Stimulated activated CD4-positive, alpha-beta T cell treated with anti-CD3 and anti-CD28 coated beads, Interleukin-15, amount 100 ng/mL, for 48 hours (primary cell): ENCODE measurements at regions not wholly inside any gene's neighbourhood (a gene's known extent, or its start where the extent isn't known, plus 50 kb on each side); places are given as distances from the start of the nearest gene placed in this dataset.

Experiments used
- DNase-seq, 2 donors: peaks; one replicate each; pipeline ENCODE4 v3.0.0-alpha.2; 2020; ENCODE audit warnings: low read depth in 2 of 2

DNA sequence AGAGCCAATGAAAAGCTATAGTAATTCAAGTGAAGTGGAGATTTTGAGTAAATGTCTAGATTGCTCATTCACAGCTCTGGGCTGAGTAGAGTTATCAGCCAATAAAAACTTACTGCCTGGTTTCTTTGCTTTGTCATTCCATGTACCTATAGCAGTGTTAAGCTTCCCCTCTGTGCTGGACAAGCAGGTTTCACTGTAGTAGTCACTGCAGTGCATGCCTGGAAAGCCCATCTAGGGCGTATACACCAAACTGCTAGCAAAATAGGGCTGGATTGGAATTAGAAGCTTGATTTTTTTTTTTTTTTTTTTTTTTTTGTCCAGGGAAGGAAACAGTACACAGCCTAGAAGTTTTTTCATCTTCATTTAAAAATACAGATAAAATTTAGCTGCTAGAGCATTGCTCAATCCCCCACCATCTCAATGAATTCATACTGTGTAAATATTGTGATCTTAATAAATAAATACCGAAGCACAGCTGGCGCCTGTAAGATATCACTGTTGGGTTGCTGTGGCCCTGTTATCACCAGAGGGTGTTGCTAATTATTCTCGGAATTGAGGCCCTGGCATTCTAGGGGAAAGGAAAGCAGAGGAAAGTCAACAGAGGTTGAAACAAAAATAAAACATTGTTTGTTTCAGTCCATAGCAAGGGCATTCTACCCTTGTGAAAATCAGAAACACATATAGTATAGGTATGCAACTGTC, 968.5 kb upstream of the GJE1 start:
- no peak for DNase-seq

DNA sequence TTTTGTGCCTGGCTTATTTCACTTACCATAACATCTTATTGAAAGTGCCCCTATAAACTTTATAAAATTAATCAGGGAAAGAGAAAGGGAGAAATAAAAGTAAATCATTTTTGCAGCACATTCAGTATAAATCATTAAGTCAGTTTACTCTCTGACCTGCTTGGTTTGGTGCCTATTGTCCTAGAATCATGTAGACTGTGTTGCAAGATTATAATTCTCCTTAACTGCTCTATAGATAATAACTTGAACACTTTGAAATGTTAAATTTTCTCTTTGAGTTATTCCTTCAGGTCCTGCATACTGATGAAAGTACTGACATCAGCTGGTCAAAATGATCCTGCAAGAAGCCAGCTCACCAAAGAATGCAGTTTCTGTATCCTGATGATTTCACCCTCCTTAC, 969.6 kb upstream of the GJE1 start:
- DNase-seq: no peak

DNA sequence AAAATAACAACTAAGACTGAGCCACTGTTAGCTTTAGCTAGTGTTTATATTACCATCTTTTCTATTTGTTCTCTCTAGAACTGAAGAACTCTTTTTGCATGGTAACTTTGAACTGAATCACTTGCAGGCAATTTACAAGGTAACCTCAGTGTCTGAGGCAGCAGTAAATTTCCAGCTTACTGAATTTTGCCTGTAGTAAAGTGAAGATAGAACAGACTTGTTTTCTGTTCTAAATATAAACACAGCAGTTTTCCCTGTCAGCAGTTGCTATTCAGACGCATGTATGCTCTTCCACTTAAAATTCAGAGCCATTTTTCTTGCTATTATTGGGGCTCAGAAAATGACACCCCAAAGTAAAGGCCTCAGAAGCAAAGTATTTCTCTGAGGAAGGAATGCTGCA, 974.0 kb upstream of the GJE1 start:
- no peak for DNase-seq

DNA sequence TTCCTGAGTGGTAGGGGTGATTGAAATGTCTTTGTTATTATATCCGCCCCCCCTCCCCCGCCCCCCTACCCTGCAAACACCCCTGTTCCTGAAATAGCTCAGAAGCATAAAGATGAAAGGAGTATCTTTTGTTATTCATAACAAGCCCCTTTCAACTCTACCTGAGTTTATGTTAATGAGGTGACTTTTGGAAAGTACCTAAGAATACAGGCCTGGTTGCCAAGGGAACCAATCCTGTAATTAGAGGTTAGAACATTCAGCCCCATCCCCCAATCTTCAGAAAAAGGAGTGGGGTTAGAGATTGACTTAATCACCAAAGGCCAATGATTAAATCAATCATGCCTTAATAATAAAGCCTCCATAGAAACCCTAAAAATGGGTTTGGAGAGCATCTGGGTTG, 979.2 kb upstream of the GJE1 start:
- DNase-seq: no peak

DNA sequence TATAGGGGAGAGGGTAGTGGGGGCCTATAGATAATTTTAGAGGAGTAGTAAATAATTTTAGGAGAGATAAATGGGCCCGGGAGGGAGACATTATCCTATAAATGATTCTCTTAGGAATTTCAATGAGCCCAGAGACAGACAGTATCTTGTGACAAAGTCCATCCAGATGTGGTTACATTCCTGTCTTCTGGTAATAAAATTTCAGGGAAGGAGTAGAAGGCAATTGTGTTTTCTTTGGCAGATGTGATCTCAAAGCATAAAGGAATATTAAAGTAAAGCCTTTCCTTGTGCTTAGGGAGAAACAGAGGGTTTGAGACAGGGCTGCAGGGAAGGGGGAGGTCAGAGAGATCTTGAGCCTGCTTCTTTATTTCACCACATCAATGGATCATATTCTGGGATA, 979.8 kb upstream of the GJE1 start:
- no peak for DNase-seq

DNA sequence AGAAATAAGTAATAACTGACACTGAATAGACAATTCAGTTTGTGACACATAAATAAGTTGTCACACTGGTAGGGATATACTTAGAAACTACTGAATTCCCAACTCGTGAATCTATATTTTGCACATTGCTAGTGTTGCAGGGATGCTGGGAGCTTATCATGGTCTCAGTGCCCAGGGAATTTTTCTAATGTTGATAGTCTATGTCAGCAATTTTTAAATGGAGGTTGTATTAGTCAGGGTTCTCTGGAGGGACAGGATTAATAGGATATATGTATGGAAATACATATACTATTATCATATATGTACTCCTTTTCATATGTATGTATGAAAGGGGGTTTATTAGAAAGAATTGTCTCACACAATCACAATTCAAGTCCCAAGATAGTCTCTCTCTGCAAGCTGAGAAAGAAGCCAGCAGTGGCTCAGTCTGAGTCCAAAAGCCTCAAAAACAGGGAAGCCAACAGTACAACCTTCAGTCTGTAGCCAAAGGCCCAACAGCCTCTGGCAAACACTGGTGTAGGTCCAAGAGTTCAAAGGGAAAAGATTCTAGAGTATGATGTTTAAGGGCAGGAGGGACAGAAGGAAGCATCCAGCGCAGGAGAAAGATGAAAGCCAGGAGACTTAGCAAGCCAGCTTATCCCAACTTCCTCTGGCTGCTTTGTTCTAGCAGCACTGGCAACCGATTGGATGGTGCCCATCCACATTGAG, 980.9 kb upstream of the GJE1 start:
- DNase-seq: no peak

DNA sequence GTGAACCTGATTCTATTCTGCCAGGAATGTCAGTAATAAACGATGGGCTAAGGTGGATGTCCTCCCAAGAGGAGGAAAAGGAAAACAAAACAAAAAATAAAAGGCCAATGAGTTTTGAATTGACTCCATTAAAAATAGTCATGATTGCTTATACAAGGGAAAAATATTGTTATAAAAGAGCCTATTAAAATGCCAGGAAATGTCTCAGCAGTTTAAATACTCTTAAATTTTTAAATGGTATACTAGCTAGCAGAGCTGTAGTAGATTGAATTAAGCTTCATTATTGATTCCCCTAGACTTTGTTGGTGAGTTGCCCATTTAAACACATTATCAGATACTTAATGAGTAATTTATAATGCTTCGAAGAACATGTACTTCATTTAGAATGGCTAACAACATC, 990.9 kb upstream of the GJE1 start:
- DNase-seq: no peak

DNA sequence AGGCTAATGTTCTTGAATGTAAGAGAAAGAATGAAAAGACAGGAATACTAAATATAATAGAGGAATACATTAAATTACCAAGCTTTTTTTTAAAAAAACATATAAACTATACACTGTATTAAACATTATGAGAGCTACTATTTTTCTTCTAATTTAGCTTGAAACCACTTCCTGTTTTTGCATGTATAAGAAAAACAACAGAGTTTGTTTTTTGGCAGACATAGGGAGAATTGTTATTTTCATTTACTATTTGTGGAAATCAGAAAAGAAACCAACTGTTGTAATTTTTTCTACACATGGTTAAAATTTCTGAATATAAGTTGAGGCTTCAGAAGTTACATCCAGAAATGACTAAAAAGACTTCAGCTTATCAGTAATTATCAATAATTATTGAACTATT, 991.8 kb upstream of the GJE1 start:
- DNase-seq: no peak

DNA sequence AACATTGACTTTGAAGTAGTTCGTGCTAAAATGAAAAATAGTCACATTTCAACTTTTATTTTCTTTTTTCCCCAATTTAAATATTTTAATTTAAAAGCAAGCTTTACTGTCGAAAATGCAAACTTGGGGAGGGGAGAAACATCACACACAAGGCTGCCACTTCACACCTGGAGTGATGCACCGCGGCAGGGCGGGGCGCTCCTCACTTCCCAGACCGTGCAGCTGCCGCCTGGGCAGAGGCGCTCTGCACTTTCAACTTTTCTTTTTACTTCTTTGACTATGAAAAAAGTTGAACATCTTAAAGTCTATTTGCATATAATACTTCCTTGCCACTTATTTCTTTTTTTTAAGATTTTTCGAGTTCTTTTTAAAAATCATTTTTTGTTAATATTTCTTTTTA, 993.3 kb upstream of the GJE1 start:
- no peak for DNase-seq

DNA sequence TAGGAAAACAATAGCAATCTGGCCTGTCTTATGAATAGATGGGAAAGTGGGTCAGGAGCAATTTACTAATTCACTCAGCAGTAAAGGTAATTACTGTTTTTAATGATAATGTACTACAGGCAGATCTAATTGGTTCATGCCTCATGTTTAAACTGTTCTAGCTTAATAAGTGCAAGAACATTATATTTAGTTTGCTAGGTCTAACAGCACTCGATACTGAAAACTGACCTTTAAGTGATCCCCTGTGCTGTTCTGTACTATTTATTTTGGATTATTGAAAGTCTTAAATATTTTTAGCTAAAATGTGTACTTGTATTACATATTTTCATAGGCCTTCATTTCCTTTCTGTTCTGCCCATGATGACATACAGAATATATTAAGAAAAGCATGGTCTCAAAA, 998.0 kb upstream of the GJE1 start:
- no peak for DNase-seq

DNA sequence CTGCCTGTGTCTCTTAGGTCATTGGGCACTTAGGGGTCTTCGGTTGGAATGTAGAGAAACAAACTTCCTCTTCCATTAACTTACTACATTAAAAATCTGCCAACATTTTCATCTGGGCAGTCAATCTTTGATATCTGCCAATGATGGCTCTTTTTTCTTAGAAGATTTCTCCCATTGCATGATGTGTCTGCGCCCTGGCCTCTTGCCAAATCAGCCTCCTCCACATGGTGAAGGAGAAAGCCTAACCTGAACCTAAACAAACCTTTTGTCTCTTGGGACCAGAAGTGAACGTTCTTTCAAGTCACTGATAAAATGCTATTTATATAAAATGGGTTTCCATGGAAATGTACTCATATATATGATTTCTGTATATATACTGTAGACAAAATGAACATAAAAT, 998.9 kb upstream of the GJE1 start:
- DNase-seq: no peak

DNA sequence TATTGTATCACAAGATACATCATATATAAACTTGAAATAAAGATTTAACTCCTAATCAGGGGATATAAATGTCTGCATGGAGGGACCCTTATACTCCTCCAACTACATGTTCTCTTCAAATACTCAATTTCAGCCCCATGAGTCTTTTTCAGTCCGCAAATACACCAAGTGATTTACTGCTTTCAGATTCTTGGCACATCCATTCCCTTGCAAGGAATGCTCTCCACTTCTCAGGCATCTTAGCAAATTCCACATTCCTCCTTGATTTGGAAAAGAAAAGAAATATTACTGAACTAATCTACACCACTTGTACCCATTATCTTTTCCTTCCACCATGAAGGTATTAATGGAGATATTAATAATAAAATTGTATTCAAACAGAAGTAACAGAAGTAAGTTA, 999.4 kb upstream of the GJE1 start:
- DNase-seq: no peak

DNA sequence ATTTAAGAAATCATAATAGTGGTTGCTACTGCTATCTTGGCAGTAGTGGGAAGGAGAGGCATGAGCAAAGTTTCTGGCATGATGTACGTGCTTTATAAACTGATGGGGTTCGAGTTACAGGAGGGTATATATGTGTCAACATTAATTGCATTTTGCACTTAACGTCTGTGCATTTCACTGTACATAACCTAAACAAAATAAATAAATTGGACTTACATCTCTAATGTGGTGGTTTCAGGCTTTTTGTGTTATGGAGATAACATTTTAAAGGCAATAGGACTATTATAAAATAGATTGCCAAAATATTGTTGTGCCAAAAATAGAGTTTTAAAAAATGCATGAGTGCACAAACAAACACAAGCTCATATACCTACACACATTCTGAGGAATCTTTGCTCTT, 1001.1 kb upstream of the GJE1 start:
- DNase-seq: no peak

DNA sequence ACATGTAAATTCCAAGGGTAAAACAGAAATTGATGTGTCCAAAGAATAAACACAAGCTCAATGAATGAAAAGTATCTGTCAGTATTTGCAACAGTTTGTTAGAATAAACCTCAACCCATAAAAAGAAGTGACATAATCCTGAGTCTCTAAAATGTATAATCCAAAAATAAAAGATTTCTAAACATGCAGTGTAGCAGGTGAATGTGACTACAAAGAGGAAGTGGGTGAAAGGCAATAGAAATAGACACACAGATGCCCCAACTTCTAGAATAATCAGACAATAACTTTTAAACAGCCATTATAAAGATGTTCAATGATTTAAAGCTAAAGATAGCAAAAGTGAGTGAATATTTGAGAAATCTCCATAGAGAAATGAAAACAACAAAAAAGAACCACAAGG, 1009.2 kb upstream of the GJE1 start:
- no peak for DNase-seq

DNA sequence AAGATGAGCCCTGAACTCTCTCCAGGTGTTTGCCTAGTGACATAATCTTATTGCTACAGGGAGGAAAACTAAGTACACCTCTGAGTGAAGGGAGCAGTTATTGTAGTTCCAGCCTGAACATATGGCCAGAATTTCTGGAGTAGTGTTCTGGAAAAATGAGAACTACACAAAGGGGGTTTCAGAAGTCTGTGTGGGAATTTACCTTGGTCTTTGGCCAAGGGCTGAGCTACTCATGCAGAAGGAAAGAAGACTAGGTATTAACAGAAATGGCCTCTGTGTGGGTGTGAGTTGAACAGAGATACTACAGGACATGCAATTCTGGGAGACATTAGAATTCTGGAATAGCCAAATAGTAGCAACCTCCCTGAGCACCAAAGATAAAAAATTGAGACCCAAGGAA, 1009.7 kb upstream of the GJE1 start:
- DNase-seq: no peak

DNA sequence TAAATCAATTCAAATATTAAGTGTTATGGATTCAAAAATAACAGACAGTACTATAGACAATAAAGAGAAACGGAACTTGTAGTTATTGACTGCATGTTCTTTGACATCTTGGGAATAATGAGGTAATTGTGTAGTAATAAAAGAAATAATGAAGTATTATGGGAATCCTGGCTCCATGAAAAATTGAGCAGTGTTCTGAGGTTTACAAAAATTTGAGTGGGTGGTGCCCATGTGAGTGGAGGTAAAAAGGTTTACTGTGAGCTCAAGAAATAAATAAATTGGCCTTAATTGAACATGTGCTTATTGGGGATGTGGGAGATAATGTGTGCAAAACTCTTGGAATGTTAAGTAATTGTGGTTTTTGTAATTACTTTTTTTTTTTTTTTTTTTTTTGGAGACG, 1013.7 kb upstream of the GJE1 start:
- DNase-seq: no peak

DNA sequence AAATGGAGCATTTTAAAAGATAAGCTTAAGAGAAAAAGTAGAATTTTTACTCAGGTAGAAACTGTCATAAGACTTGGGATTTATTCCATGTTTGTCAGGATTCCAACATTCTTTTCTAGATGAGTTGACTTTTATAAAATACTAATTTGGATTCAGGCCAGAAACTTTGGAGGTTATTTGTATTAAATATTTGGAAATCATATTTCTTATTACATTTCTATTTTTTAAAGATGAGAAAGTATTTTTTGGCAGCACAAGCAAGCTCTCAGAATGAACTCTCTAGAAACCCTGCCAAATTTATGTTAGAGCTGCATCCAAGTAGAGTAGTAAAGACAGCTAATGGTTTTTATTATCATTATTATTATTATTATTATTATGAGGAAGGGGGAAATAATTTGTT, 1014.9 kb upstream of the GJE1 start:
- DNase-seq: no peak

DNA sequence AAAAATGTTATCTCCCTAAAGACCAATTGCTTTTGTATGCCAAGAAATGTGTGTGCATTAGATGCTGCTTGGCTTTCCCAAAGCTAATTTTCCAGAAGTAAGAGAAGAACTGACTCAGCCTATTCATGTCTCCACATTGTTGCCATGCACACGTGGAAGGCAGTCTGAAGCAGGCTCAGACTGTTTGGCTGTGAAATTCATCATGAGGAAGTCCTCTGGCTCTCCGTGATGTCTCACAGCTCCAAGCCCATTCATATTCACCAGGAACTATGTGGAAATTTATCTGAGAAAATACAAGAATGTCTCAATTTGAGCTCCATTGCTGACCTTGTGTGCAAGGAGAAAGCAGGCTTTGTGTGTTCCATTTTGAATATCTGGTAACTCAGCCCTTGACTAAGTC, 1022.2 kb upstream of the GJE1 start:
- no peak for DNase-seq

DNA sequence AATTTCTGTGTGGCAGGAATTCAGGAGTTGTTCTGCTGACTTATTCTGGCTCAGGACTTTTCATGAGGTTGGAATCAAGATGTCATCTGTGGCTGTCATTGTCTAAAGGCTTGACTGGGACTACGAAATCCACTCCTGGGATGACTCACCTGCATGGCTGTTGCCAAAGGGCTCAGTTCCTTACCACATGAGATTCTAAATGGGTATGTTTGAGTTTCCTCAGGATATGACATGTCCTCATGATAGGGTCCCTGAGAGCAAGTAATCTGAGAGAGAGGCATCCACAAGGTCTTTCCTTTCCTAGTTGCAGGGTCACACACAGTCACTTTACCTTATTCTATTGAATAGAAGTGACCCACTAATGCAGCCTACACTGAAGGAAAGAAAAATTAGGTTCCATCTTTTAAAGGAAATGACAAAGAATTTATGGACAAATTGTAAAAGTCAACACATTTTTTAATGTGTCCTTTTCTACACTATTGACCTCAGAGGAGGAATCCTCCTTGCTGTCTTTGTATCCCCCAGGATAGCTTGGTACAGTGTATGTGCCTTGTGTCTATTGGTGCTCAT, 1025.0 kb upstream of the GJE1 start:
- DNase-seq: no peak

DNA sequence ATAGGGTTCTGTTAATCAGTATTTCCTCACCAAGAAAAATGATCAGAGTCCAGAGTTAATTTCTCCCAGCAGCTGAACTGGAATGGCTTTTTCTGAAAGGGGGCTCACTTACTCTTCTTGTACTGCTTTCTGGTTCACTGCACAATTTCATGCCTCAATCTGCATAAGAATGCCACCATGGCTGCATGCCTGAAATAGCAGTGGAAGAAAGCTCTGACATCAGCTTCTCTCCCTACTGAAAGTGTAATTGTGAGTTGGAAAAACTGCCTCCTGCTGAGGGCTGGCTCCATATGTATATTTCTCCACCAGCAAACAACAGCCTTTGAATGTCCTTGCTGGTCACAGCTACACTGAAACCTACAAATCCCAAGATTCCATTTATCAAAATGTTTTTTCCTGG, 1027.2 kb upstream of the GJE1 start:
- DNase-seq: no peak

DNA sequence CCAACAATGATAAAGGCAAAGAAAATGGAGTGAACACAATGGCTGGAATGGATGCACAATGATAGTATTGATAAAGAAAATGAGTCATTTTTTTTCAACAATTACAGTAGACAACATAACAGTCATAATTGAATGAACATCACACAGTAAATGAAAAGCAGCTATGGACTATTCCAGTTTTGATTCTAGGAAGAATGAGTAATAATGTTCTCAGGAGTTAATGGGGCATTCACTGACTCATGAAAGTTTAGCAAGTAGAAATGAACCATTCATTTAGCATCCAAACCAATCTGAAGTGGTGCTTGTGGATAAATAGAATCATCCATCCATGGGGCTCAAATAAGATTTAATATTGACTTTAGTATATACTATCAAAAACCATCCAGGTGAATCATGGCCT, 1029.5 kb upstream of the GJE1 start:
- DNase-seq: no peak

DNA sequence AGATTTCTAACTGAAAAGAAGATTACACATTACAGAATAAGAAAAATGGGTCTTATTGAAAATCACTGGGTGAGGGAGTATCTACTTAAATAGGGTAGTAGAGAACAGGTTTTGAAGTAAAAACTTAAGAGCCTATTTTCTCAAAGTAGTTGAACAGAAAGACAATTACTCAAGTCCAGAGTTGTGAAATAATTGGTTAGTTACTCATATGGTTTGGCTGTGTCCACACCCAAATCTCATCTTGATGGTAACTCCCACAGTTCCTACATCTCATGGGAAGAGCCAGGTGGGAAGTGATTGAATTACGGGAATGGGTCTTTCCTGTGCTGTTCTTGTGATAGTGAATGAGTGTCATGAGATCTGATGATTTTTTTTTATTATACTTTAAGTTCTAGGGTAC, 1035.3 kb upstream of the GJE1 start:
- DNase-seq: no peak

DNA sequence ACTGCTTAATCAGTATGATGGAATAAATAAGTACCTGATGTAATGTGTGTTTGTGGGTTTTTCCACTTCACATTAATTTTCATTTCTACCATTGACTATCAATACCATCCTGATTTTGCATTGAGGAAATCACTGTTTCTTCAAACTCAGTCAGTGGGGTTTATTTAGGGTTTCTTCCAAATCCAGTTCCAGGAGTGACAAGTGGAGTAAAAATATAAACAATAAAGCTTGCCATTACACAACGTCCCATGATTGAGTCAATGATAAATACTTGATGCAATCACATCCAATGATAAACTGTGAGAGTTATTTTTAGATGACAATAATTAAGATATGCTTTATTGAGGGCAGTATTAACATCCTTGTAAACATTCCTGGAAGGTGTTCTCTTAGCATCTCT, 1037.4 kb upstream of the GJE1 start:
- DNase-seq: no peak

DNA sequence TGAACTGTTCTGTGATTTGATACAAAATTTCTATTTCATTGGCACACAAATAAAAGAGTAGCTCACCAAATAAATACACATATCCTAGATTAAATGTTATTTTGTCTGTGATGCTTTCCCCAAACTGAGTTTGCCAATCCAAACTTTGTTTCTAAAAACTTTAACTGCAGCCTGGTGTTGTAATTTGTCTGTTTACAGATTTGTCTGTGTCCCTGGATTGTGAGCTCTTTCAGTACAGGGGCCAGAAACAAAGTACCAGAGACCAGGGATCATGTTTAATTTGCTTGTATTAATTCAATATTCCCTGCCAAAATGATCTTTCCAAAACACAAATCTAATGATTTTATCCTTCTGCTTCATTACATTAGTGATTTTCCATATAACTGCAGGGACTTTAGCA, 1044.6 kb upstream of the GJE1 start:
- DNase-seq: no peak
